ENCODE measurements at regions not wholly inside any gene's neighbourhood (a gene's known extent, or its start where the extent isn't known, plus 50 kb on each side); places are given as distances from the start of the nearest gene placed in this dataset.
"Not testable (repeated sequence)": the region's sequence is repeated elsewhere in the genome, so short reads cannot be mapped to it uniquely, and the experiment has no call there.

- H3K4me3 Mint-ChIP-seq, result no peak overlapping the region
- ATAC-seq, result no peak
- no peaks in the 10 kb centered on the region for H3K4me1 Mint-ChIP-seq
- DNase-seq, result no peak
- no peaks in the 10 kb centered on the region for H3K27me3 Mint-ChIP-seq
- no peaks in the 10 kb centered on the region for H3K9me3 Mint-ChIP-seq
- H3K27ac Mint-ChIP-seq, result no peak overlapping the region
Measured at GRCh38 chr16:54985156-54985555, 54.5 kb downstream of the IRX5 start.

- no peak for DNase-seq
- Mint-ChIP-seq H3K27me3 (no peaks in the 10 kb centered on the region), H3K4me1 (no peaks in the 10 kb centered on the region), H3K27ac (no peak overlapping the region), H3K9me3 (no peaks in the 10 kb centered on the region), H3K4me3 (no peak overlapping the region)
- ATAC-seq, result no peak
Measured at GRCh38 chr16:54985668-54986067, 55.0 kb downstream of the IRX5 start.

- H3K27me3 Mint-ChIP-seq, result no peaks in the 10 kb centered on the region
- ATAC-seq, result no peak
- no peaks in the 10 kb centered on the region for H3K4me1 Mint-ChIP-seq
- H3K9me3 Mint-ChIP-seq, result no peaks in the 10 kb centered on the region
- H3K4me3 Mint-ChIP-seq, result no peak overlapping the region
- DNase-seq, result no peak
- H3K27ac Mint-ChIP-seq, result no peak overlapping the region
Measured at GRCh38 chr16:54986409-54986808, 55.7 kb downstream of the IRX5 start.

DNA sequence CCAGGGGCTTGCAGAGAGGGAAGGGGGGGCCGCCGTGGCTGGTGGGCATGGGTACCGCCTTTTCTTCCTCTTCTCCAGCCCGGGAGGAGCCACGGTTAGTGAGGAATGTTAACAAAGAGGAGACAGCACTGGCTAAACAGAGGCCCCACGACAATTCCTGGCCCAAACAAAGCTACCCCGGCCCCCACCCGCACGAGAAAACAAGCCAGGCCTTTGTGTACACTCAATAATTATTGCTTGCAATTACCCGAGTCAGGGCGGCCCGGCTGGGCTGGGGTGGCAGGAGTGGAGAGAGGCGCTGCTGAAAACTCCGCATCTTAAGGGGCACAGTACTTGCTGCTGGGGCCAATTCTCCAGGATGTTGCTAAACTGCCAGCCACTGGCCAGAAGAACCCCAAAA is 56.4 kb downstream of the IRX5 start:
- ATAC-seq, result no peak
- no peaks in the 10 kb centered on the region for H3K9me3 Mint-ChIP-seq
- no peaks in the 10 kb centered on the region for H3K4me1 Mint-ChIP-seq
- DNase-seq, result no peak
- H3K27ac Mint-ChIP-seq, result no peak overlapping the region
- no peak overlapping the region for H3K4me3 Mint-ChIP-seq
- no peaks in the 10 kb centered on the region for H3K27me3 Mint-ChIP-seq

- DNase-seq (no peak), ATAC-seq (no peak)
- Mint-ChIP-seq H3K9me3 (no peaks in the 10 kb centered on the region), H3K4me1 (no peaks in the 10 kb centered on the region), H3K27me3 (peaks cover 14% of the 10 kb centered on the region), H3K4me3 (no peak overlapping the region), H3K27ac (no peak overlapping the region)
Measured at GRCh38 chr16:54991525-54991924, 60.9 kb downstream of the IRX5 start.

DNA sequence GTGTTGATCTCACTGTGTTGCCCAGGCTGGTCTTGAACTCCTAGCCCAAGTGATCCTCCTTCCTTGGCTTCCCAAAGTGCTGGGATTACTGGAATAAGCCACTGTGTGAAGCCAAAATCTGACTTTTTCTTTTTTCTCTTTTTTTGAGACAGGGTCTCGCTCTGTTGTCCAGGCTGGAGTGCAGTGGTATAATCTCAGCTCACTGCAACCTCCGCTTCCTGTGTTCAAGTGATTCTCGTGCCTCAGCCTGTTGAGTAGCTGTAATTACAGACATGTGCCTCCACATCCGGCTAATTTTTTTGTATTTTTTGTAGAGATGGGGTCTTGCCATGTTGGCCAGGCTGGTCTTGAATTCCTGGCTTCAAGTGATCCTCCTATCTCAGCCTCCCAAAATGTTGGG is 61.3 kb downstream of the IRX5 start:
- H3K9me3 Mint-ChIP-seq, DNase-seq, ATAC-seq, H3K4me3 Mint-ChIP-seq, H3K27ac Mint-ChIP-seq, H3K4me1 Mint-ChIP-seq: not testable (repeated sequence)
- H3K27me3 Mint-ChIP-seq, result peaks cover 15% of the 10 kb centered on the region

DNA sequence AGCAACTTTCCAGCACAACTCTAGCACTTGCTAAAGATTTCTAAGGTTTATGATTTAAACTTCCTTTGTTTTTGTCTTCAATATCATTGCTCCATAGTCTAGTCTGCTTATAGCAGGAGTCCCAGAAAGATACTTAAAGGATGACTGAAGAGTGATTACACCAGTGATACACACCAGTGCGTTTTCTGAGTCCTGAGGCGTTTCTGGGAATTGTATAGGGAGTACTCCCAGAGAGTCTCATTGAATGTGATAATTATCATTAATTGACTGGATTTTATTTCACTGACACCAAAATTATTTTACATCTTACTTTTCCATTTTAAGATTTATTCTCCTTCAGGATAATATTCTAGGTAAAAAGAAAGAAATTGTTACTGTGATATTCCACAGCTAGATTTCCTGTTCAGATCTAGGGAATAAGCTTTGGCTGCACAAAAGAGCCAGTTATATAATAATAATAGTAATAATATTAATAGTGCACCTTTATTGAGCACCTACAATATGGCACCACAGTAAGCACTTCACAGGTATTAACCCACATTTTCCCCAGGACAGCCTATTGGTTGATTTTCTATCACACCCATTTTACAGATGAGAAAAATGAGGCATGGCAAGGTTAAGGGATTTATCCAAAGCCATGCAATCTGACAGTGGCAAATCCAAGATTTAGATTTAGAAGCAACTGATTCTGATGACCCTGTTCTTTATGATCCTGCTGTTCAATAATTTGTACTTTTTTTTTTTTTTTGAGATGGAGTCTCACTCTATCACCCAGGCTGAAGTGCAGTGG is 62.6 kb downstream of the IRX5 start:
- DNase-seq (no peak), ATAC-seq (no peak)
- Mint-ChIP-seq H3K9me3 (no peaks in the 10 kb centered on the region), H3K4me3 (no peak overlapping the region), H3K27ac (no peak overlapping the region), H3K4me1 (no peaks in the 10 kb centered on the region), H3K27me3 (peaks cover 22% of the 10 kb centered on the region)

DNA sequence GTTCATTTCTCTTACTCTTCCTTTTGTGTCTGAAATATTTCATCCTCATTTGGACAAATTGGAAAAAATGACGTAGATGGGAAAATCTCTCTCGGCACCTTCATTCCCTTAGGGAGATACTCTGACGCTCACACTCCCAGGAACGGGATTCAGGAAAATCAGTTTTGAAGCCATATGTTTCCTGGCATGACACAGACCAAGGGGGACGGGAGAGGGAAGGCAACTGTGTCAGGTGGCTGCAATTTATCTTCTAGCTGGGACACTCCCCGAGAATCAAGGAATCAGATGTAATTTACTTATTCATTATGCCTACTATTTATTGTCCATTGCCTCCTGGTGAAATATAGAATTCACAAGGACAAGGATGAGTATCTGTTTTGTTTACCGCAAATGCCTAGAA is 65.5 kb downstream of the IRX5 start:
- ATAC-seq, result no peak
- DNase-seq, result no peak
- Mint-ChIP-seq H3K4me3 (no peak overlapping the region), H3K27ac (no peak overlapping the region), H3K4me1 (no peaks in the 10 kb centered on the region), H3K27me3 (peaks cover 35% of the 10 kb centered on the region), H3K9me3 (no peaks in the 10 kb centered on the region)

DNA sequence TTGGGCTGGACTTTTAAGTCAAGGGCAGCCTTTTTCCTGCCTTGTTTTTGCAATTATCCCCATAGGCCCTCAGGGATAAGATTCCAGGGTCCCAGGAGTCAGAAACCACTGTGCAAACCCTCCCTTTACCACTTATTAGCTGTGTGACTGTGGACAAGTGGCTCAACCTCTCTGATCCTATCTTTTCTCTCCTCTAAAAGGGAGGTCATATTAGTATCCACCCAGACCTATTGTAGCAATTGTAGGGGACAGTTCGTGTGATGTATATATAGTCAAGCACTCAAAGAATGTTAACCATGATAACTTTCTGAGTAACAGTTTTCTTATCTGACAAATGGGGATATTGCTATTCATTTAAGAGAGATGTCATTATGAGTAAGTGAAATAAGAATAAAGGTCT is 68.2 kb downstream of the IRX5 start:
- no peak for ATAC-seq
- H3K9me3 Mint-ChIP-seq, result no peaks in the 10 kb centered on the region
- no peak overlapping the region for H3K27ac Mint-ChIP-seq
- H3K4me1 Mint-ChIP-seq, result no peaks in the 10 kb centered on the region
- DNase-seq, result no peak
- peaks cover 36% of the 10 kb centered on the region for H3K27me3 Mint-ChIP-seq
- H3K4me3 Mint-ChIP-seq, result no peak overlapping the region

GRCh38 chr16:54999481-54999880 is 68.8 kb downstream of the IRX5 start:
- no peaks in the 10 kb centered on the region for H3K9me3 Mint-ChIP-seq
- no peak overlapping the region for H3K4me3 Mint-ChIP-seq
- no peaks in the 10 kb centered on the region for H3K4me1 Mint-ChIP-seq
- no peak overlapping the region for H3K27ac Mint-ChIP-seq
- ATAC-seq (no peak), DNase-seq (no peak)
- peaks cover 36% of the 10 kb centered on the region for H3K27me3 Mint-ChIP-seq

DNA sequence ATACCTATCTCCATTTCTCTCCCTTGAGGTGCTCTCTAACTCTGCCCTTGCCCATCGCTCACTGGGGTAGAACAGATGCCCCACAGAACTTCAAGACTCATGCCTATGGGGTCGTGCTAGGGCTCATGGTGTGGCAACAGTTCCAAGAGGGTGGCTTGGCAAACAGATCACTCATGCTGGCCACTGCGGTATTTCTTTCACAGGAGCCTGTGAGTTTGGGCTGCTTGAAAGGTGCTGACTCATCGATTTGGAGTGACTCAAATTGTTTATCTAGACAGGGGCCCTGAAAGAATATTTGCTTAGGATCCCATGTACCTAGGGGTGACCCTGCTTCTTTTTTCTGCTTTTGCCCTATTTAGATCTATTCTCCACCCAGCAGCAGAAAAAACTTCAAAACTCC is 69.9 kb downstream of the IRX5 start:
- no peak overlapping the region for H3K4me3 Mint-ChIP-seq
- no peak overlapping the region for H3K27ac Mint-ChIP-seq

DNA sequence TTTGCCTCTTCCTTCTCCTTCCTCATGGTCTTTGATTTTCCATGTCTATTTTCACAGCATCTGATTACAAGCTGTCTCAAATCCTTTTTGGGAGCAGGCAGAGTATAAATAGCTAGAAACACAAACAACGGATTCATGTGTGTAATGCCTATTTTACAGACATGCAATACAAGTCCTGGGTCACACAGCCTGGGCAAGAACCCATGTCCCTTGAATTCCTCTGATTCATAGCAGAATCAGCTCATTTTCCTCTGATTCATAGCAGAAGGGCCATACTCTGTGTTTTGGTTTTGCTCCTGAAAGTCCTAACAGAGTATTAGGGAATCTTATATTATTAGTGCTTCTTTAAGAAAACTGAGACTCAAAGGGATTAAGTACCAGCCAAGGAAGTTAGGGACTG is 71.3 kb downstream of the IRX5 start:
- ATAC-seq, result no peak
- DNase-seq, result no peak
- Mint-ChIP-seq H3K4me1 (no peaks in the 10 kb centered on the region), H3K9me3 (no peaks in the 10 kb centered on the region), H3K4me3 (no peak overlapping the region), H3K27ac (no peak overlapping the region), H3K27me3 (peaks cover 21% of the 10 kb centered on the region)

More for the DNA sequence above, 69.9 kb downstream of the IRX5 start:
- H3K27me3 Mint-ChIP-seq, result peaks cover 31% of the 10 kb centered on the region
- H3K4me1 Mint-ChIP-seq, result no peaks in the 10 kb centered on the region
- H3K9me3 Mint-ChIP-seq, result no peaks in the 10 kb centered on the region
- ATAC-seq (no peak), DNase-seq (no peak)

- Mint-ChIP-seq H3K9me3 (no peaks in the 10 kb centered on the region), H3K4me1 (no peaks in the 10 kb centered on the region), H3K4me3 (no peak overlapping the region), H3K27me3 (peaks cover 21% of the 10 kb centered on the region), H3K27ac (no peak overlapping the region)
- DNase-seq (no peak), ATAC-seq (no peak)
Measured at GRCh38 chr16:55002419-55002818, 71.8 kb downstream of the IRX5 start.

GRCh38 chr16:55003306-55003705 is 72.6 kb downstream of the IRX5 start:
- no peak for DNase-seq
- Mint-ChIP-seq H3K4me1 (no peaks in the 10 kb centered on the region), H3K27ac (no peak overlapping the region), H3K4me3 (no peak overlapping the region), H3K9me3 (no peaks in the 10 kb centered on the region), H3K27me3 (peaks cover 14% of the 10 kb centered on the region)
- ATAC-seq, result no peak

GRCh38 chr16:55003916-55004315 is 73.3 kb downstream of the IRX5 start:
- no peak for DNase-seq
- H3K9me3 Mint-ChIP-seq, result no peaks in the 10 kb centered on the region
- H3K4me1 Mint-ChIP-seq, result no peaks in the 10 kb centered on the region
- peaks cover 13% of the 10 kb centered on the region for H3K27me3 Mint-ChIP-seq
- ATAC-seq, result no peak
- H3K27ac Mint-ChIP-seq, result no peak overlapping the region
- no peak overlapping the region for H3K4me3 Mint-ChIP-seq

- H3K27me3 Mint-ChIP-seq, result no peaks in the 10 kb centered on the region
- ATAC-seq (no peak), DNase-seq (no peak)
- no peaks in the 10 kb centered on the region for H3K4me1 Mint-ChIP-seq
- H3K27ac Mint-ChIP-seq, result no peak overlapping the region
- H3K4me3 Mint-ChIP-seq, result no peak overlapping the region
- H3K9me3 Mint-ChIP-seq, result no peaks in the 10 kb centered on the region
Measured at GRCh38 chr16:55007504-55007903, 76.8 kb downstream of the IRX5 start.

GRCh38 chr16:55008836-55009510 is 78.3 kb downstream of the IRX5 start:
- Mint-ChIP-seq H3K27me3 (peaks cover 4% of the 10 kb centered on the region), H3K27ac (no peak overlapping the region), H3K9me3 (no peaks in the 10 kb centered on the region), H3K4me3 (no peak overlapping the region), H3K4me1 (no peaks in the 10 kb centered on the region)
- ATAC-seq (no peak), DNase-seq (no peak)
